ENCODE measurements at regions not wholly inside any gene's neighbourhood (a gene's known extent, or its start where the extent isn't known, plus 50 kb on each side); places are given as distances from the start of the nearest gene placed in this dataset.

DNA sequence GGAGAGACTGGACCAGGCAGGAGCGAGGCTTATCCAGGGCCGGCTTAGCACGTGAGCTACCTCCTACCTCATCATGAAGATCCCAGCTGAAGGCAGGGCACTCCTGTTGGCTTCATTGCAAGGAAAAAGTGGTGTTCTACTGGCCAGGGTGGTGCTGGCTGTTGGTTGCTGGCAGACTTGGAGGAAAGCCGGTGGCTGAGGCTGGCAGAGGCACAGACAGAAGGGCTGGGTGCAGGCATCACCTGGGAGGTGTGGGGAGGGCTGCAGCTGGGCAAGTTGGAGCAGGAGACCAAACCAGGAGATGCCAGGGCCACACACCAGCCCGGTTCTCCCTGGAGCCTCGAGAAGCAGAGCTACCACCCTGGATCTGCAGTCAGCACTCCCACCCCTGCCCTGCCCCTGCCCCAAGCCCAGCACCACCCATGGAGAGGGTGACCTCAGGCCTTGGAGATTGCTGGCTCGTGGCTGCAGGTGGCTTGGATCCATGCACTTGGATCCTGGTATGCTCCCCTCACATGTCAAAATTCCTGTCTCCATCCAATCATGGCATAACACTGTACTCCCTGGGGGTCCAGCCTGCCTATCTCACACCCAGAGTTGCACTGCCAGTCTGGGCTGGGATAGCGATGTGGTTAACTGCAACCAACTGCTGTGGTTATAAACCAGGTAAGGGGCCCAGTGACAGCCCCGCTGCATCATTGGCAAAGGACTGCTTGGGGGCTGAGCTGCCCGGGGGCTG, 49.7 kb downstream of the GLI2 start:
- DNase-seq, result no peak

GRCh38 chr2:120786038-120786960, 50.6 kb downstream of the GLI2 start:
- DNase-seq, result no peak

GRCh38 chr2:120787111-120787821, 51.6 kb downstream of the GLI2 start:
- no peak for DNase-seq

DNA sequence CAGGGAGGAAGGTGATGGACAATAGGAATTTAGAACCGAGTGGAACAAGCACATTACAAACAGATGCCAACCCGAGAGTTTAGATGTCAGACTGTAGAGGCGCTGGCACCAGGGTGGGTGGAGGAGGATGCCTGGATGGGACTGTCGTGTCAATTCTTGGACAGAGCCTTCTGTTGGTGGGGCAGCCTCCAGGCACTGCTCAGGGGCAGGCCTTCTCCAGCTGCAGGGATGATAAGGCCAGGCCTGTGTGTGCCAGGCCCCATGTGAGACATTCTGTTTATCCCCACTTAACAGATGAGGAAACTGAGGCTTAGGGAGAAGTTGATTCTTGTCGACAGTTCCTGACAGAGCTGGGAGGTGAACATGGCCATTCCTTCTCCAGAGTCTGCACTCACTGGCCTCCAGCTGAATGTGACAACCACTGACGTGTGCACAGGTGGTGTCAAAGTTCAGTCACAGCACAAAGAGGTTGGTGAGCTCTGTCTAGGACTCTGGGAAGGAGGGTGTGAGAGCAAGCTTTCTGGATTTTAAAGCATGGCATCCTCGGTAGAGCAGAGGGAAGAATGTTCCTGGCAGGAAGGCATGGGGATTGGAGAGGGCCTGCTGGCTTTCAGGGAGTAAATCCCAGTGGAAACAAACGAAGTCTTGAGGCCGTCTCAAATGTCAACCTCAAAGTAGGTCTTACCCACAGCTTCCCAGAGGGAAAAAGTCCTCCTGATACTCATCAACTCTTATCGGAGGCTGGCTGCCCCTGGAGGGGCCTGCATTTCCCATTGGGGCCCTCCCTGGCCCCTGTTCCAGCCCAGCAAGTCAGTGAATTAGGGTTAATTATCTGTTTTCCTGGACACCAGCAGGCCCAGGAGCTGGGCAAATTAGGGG, 52.4 kb downstream of the GLI2 start:
- DNase-seq, result peak; percentile 24

GRCh38 chr2:120791243-120791961, 55.7 kb downstream of the GLI2 start:
- DNase-seq, result no peak

- peak; percentile 40 for DNase-seq
Measured at GRCh38 chr2:120791962-120792297, 56.3 kb downstream of the GLI2 start.

- DNase-seq, result peak; percentile 62
Measured at GRCh38 chr2:120793682-120794403, 58.2 kb downstream of the GLI2 start.

DNA sequence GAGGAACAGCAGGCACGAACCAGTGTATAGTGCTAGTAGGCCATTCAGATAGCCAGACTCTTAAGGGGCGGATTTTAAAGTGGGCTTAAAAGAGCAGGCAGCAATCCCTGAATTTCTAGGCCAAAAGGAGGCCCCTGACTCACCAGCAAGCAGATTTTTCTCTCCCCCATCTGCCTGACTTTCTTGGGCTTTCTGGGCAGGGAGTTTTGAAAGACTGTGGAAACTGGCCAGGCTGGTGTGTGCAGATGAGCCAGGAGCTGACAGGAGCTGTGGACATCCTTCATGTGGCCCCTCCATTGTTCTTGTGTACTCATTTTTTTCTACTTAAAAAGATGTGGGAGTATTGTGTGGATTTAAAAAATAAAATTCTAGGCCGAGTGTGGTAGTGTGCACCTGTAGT, 59.0 kb downstream of the GLI2 start:
- no peak for DNase-seq

- DNase-seq, result no peak
Measured at GRCh38 chr2:120796094-120796493, 60.4 kb downstream of the GLI2 start.

DNA sequence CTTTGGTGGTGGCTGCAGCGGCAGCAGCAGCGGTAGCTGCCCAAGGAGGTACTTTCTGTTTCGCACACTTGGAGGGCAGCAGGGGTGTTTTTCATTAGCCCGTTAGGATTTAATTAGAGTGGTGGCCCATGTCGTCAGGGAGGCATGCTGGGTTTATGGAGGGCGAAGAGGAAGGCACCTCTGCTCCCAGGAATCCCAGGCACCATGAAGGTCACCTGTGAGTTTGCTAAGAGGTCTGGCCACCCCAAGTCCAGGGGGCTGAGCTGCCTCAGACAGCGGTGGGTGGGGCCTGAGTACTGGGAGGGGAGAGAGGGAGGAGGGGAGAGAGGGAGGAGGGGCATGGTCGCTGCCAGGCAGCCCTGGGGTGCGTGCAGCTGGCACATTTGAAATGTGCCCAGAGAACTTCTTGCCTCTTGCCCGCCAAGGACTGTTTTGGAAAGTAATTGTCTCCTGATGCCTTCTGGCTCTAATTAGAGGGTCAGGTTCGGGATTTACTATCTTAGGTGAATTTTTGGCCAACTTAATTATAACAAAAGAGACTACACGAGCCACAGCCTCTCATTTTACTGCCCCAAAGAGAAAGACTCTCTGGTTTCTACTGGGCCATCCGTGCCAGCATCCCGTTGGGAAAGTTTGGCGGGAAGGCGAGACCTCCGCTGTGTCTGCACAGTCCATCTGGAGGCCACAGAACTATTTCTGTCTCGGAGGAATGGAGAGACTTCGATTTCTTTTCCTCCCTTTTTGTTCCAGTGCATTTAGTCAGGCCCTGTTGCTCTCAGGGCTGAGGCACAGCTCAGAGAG, 62.0 kb downstream of the GLI2 start:
- peak; percentile 26 for DNase-seq

- DNase-seq, result peak; percentile 17
Measured at GRCh38 chr2:120798567-120799247, 63.0 kb downstream of the GLI2 start.

GRCh38 chr2:120802158-120802557, 66.5 kb downstream of the GLI2 start:
- DNase-seq, result no peak

DNA sequence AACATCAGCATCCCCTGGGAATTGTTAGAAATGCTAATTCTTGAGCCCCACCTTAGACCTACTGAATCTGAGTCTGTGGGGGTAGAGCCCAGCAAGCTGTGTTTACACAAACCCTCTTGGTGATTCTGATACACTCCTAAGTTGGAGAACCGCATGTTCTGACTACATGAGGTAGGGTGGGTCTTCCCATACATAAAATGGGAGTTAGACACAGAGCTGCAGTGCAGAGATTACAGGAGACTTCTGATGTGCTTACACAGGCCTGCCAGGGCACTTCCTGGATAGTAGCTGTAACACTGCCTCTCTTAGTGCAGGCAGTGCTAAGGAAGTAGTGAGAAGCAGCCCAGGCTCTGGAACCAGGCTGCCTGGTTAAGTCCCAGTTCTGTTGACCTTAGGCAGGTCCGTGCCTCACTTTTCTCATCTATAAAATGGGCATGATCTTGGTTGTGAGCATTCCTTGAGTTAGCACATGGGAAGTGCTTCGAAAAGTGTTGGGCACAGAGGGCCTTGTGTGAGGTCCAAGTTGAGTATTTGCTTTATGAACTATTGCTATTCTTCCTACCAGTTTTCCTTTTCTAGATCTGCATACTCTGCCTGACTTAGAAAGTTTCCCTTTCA, 67.3 kb downstream of the GLI2 start:
- no peak for DNase-seq

GRCh38 chr2:120803764-120804335, 68.2 kb downstream of the GLI2 start:
- DNase-seq, result no peak

GRCh38 chr2:120804459-120804858, 68.8 kb downstream of the GLI2 start:
- no peak for DNase-seq

DNA sequence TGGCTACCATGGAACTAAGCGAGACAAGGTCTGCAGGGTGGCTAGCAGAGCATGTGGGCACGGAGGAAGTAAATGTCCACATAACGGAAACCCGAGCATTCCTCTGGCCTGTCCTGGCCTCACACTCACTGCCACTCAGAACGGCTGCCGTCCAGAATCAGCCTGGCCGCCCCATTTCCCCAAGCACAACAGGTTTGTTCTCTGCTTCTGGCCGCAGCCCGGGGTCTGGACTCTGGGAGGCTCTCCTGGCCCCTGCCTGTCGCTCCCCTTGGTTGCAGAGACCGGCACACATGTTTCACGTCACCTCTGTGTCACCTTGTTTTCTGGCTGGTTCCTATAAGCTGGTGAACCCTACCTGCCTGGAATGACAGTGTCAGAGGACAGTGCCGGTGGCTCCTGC, 69.3 kb downstream of the GLI2 start:
- DNase-seq, result no peak

- DNase-seq, result no peak
Measured at GRCh38 chr2:120805602-120806001, 69.9 kb downstream of the GLI2 start.

DNA sequence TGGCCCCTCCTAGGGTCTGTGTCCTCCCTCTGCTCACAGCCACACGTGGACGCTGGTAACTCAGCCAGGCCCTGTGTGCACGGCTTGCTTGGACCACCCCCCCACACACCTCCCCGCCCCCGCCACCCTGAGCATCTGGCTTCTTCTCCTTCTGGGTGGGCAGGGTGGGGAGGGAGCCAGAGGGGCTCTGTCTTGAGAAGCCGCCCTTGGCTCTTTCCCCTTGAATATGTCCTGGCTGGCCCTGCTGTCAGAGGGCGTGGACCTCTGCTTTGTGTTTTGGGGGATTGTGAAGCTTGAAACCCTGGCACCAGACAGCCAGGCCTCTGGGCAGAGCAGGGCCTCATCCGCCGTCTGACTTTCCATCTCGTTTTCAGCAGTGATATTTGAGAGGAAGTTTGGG, 72.1 kb downstream of the GLI2 start:
- no peak for DNase-seq

DNA sequence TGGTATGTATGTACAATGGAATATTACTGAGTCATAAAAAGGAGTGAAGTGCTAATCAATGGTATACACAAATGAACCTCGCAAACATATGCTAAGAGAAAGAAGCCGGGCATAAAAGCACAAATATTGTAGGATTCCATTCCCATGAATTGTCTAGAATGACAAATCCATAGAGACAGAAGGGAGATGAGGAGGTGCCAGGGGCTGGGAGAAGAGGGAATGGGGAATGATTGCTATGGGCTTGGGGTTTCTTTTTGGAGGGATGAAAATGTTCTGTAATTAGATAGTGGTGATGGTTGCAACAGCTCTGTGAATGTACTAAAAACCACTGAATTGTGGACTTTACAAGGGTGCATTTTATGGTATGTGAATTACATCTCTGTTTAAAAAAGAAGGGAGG, 73.5 kb downstream of the GLI2 start:
- DNase-seq, result no peak

Measured in NCI-H2171 treated with DMSO at 0.1 percent for 48 hours (cell line).